GM19240 (cell line): ENCODE measurements at regions not wholly inside any gene's neighbourhood (a gene's known extent, or its start where the extent isn't known, plus 50 kb on each side); places are given as distances from the start of the nearest gene placed in this dataset.
A peak's percentile ranks its signal among the peaks of the same experiment; 100 is the strongest.
"Not testable (repeated sequence)": the region's sequence is repeated elsewhere in the genome, so short reads cannot be mapped to it uniquely, and the experiment has no call there.

ENCODE experiments used
- DNase-seq: peaks from one replicate; pipeline ENCODE4 v3.0.0; 2011; ENCODE audit warnings: low spot score; ENCODE audit not compliant: insufficient read length

- no peak for DNase-seq
Observed at GRCh38 chr6:3961581-3962215, 112.5 kb downstream of the FAM50B start.

- DNase-seq, result no peak
Observed at GRCh38 chr6:3962291-3963280, 113.4 kb downstream of the FAM50B start.

GRCh38 chr6:3963426-3963825, 114.3 kb downstream of the FAM50B start:
- no peak for DNase-seq

GRCh38 chr6:3965071-3965718, 113.7 kb downstream of the FAM217A start:
- DNase-seq, result no peak

- no peak for DNase-seq
Observed at GRCh38 chr6:3966426-3966825, 112.5 kb downstream of the FAM217A start.

- DNase-seq, result no peak
Observed at GRCh38 chr6:3970097-3970496, 108.8 kb downstream of the FAM217A start.

GRCh38 chr6:3973152-3973551, 105.8 kb downstream of the FAM217A start:
- not testable (repeated sequence) for DNase-seq

- peak; percentile 17 for DNase-seq
Observed at GRCh38 chr6:3977875-3978711, 100.8 kb downstream of the FAM217A start.

GRCh38 chr6:3978966-3979365, 100.0 kb downstream of the FAM217A start:
- DNase-seq, result not testable (repeated sequence)

- no peak for DNase-seq
Observed at GRCh38 chr6:3981917-3982316, 97.0 kb downstream of the FAM217A start.

GRCh38 chr6:3983778-3984177, 95.2 kb downstream of the FAM217A start:
- no peak for DNase-seq

GRCh38 chr6:3984494-3984893, 94.4 kb downstream of the FAM217A start:
- no peak for DNase-seq

GRCh38 chr6:3986241-3986640, 92.7 kb downstream of the FAM217A start:
- no peak for DNase-seq

GRCh38 chr6:3987053-3987452, 91.9 kb downstream of the FAM217A start:
- no peak for DNase-seq

GRCh38 chr6:3987576-3987975, 91.4 kb downstream of the FAM217A start:
- no peak for DNase-seq

GRCh38 chr6:3990692-3991491, 88.0 kb downstream of the FAM217A start:
- peak; percentile 41 for DNase-seq

GRCh38 chr6:3991941-3992340, 87.0 kb downstream of the FAM217A start:
- DNase-seq, result no peak

GRCh38 chr6:3996349-3996748, 82.6 kb downstream of the FAM217A start:
- no peak for DNase-seq

- no peak for DNase-seq
Observed at GRCh38 chr6:3997177-3997770, 81.7 kb downstream of the FAM217A start.
